A673 (cell line): ENCODE measurements at regions not wholly inside any gene's neighbourhood (a gene's known extent, or its start where the extent isn't known, plus 50 kb on each side); places are given as distances from the start of the nearest gene placed in this dataset.

Experiments used
- BruUV-seq: library from RNA; stranded (reverse); fragments of 400-500 nt; replicated peaks from 2 replicates; lab custom pipeline; 2021; lab: Mats Ljungman, UMichigan
- CTCF ChIA-PET: fragments of 300-600 bp; sonication (Branson Sonifier 250); formaldehyde crosslinking; loops from one replicate; lab custom pipeline; 2022; ENCODE audit warnings: antibody characterized with exemption; lab: Charles Lee
- POLR2A ChIA-PET: fragments of 300-600 bp; sonication (Branson Sonifier 250); formaldehyde crosslinking; loops from one replicate; lab custom pipeline; 2022; ENCODE audit warnings: antibody characterized with exemption; ENCODE audit not compliant: low non-redundant PET; lab: Charles Lee
- DNase-seq: peaks from one replicate; pipeline ENCODE4 v3.0.0-alpha.2; 2015; ENCODE audit warnings: low spot score
- H3K27ac ChIP-seq: fragments of 200-600 bp; sonication (generic); 2 replicates; pipeline ENCODE4 v1.5.1; 2016; ENCODE audit warnings: mixed run types, low read depth, mild to moderate bottlenecking, mixed read lengths, antibody characterized with exemption, low read length; ENCODE audit not compliant: poor library complexity, severe bottlenecking
- H3K27me3 ChIP-seq: fragments of 200-600 bp; sonication (generic); replicated peaks from 2 replicates; pipeline ENCODE4 v1.6.1; 2017; ENCODE audit warnings: mixed run types, low read depth, mild to moderate bottlenecking, mixed read lengths, antibody characterized with exemption, low read length; ENCODE audit not compliant: insufficient read depth, poor library complexity
- H3K36me3 ChIP-seq: fragments of 200-600 bp; sonication (generic); 2 replicates; pipeline ENCODE4 v1.6.1; 2016; ENCODE audit warnings: mixed run types, mild to moderate bottlenecking, mixed read lengths, antibody characterized with exemption, low read length; ENCODE audit not compliant: insufficient read depth, poor library complexity, severe bottlenecking
- H3K4me1 ChIP-seq: fragments of 200-600 bp; sonication (generic); 2 replicates; pipeline ENCODE4 v1.6.1; 2017; ENCODE audit warnings: mixed run types, mild to moderate bottlenecking, mixed read lengths, antibody characterized with exemption, low read length; ENCODE audit not compliant: insufficient read depth, poor library complexity, severe bottlenecking
- H3K4me3 ChIP-seq: fragments of 200-600 bp; sonication (generic); 2 replicates; pipeline ENCODE4 v1.5.1; 2016; ENCODE audit warnings: low read depth, mixed run types, mild to moderate bottlenecking, mixed read lengths, low read length; ENCODE audit not compliant: poor library complexity, severe bottlenecking
- H3K9me3 ChIP-seq: fragments of 200-600 bp; sonication (generic); 2 replicates; pipeline ENCODE4 v1.6.1; 2016; ENCODE audit warnings: mixed run types, low read depth, mild to moderate bottlenecking, mixed read lengths, antibody characterized with exemption, low read length; ENCODE audit not compliant: poor library complexity, severe bottlenecking
- CTCF ChIP-seq: fragments of 300-800, 200-600 bp; sonication (generic); conservative IDR thresholded peaks from 2 replicates; pipeline ENCODE4 v1.5.1; 2017; ENCODE audit warnings: low read depth, mild to moderate bottlenecking, antibody characterized with exemption, low read length, moderate library complexity, mixed read lengths
- EZH2 ChIP-seq: fragments of 200-600 bp; sonication (generic); IDR thresholded peaks from 2 replicates; pipeline ENCODE4 v1.6.1; 2017; ENCODE audit warnings: borderline replicate concordance, low read depth, mild to moderate bottlenecking, mixed read lengths, antibody characterized with exemption, low read length; ENCODE audit not compliant: poor library complexity, severe bottlenecking
- intact Hi-C: fragments of 100-400 bp; cut with micrococcal nuclease; formaldehyde crosslinking; loops from one replicate; pipeline ENCODE4 v1.10.0; 2022; ENCODE audit not compliant: unreplicated experiment

- POLR2A ChIA-PET = no interaction called here
- Histone ChIP-seq H3K4me3 (no peak overlapping the region), H3K4me1 (no peaks in the 10 kb centered on the region), H3K27me3 (no peaks in the 10 kb centered on the region), H3K36me3 (no peaks in the 10 kb centered on the region), H3K27ac (no peak overlapping the region), H3K9me3 (peaks cover 26% of the 10 kb centered on the region)
- BruUV-seq = no TSS peak
- intact Hi-C loops = no loop called here
- no peak for TF ChIP-seq EZH2
- no peak for TF ChIP-seq CTCF
- no peak for DNase-seq
- CTCF ChIA-PET = no interaction called here
These were observed 194.0 kb downstream of the IRX1 start for GRCh38 chr5:3789519-3790193.

DNA sequence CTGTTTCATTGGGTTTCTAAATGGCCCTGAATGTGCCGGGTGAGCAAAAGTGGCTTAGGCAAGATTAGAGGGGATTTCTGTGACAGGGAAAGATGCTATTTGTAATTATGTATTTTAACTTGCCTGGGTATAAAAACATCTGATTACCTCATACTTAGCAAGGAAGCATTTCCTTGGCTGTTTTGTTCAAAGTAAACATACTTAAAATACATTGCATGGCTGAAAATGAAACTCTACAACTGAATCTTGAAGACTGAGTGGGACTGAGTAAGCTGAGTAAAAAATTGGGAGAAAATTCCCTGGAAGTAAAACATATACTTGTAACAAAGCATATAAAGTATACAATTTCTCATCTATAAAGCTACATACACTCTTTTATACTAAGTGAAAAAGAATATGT is 197.5 kb downstream of the IRX1 start:
- Histone ChIP-seq H3K27me3 (no peaks in the 10 kb centered on the region), H3K4me1 (no peaks in the 10 kb centered on the region), H3K4me3 (no peak overlapping the region), H3K27ac (no peak overlapping the region), H3K36me3 (no peaks in the 10 kb centered on the region), H3K9me3 (peaks cover 37% of the 10 kb centered on the region)
- no TSS peak for BruUV-seq
- POLR2A ChIA-PET = no interaction called here
- CTCF ChIA-PET = no interaction called here
- intact Hi-C loops = no loop called here
- TF ChIP-seq CTCF (no peak), EZH2 (no peak)
- DNase-seq = no peak

DNA sequence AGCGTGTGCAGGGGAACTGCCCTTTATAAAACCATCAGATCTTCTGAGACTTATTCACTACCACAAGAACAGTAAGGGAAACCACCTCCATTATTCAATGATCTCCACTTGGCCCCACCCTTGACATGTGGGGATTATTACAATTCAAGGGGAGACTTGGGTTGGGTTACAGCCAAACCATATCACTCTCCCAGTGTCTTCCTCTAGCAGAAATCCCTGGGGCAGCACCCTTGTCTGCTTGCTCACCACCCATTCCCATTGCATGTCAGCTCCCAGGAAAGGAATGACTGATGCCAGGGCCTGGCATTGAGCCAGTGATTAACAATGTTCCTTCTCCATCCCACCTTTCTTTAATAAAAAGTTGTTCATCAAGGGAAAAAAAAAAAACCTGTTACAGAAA is 199.0 kb downstream of the IRX1 start:
- Histone ChIP-seq H3K27me3 (no peaks in the 10 kb centered on the region), H3K4me3 (no peak overlapping the region), H3K9me3 (peaks cover 36% of the 10 kb centered on the region), H3K27ac (no peak overlapping the region), H3K36me3 (no peaks in the 10 kb centered on the region), H3K4me1 (no peaks in the 10 kb centered on the region)
- ChIA-PET CTCF (no interaction called here), POLR2A (no interaction called here)
- no TSS peak for BruUV-seq
- intact Hi-C loops = no loop called here
- no peak for DNase-seq
- TF ChIP-seq CTCF (no peak), EZH2 (no peak)
